SK-N-MC (cell line): ENCODE measurements at regions not wholly inside any gene's neighbourhood (a gene's known extent, or its start where the extent isn't known, plus 50 kb on each side); places are given as distances from the start of the nearest gene placed in this dataset.

ENCODE experiments used
- DNase-seq: peaks from one replicate; pipeline ENCODE4 v3.0.0-alpha.2; 2011; ENCODE audit warnings: low read depth, low spot score
- H3K27ac ChIP-seq: fragments of 200-600 bp; sonication (generic); 2 replicates; pipeline ENCODE4 v1.5.1; 2016; ENCODE audit warnings: mixed run types
- H3K36me3 ChIP-seq: fragments of 200-600 bp; sonication (generic); 2 replicates; pipeline ENCODE4 v1.6.1; 2017; ENCODE audit warnings: antibody characterized with exemption, low read length, mixed read lengths; ENCODE audit not compliant: insufficient read depth
- H3K4me3 ChIP-seq: fragments of 200-600 bp; sonication (generic); 2 replicates; pipeline ENCODE4 v1.5.1; 2016
- H3K9ac ChIP-seq: fragments of 200-600 bp; sonication (generic); 2 replicates; pipeline ENCODE4 v1.8.0; 2017; ENCODE audit warnings: mixed run types, mixed read lengths; ENCODE audit not compliant: insufficient read length
- H3K9me3 ChIP-seq: fragments of 200-600 bp; sonication (generic); 2 replicates; pipeline ENCODE4 v1.6.1; 2017; ENCODE audit warnings: low read depth, mild to moderate bottlenecking, antibody characterized with exemption, low read length, moderate library complexity, mixed read lengths
- EZH2 ChIP-seq: fragments of 200-600 bp; sonication (generic); IDR thresholded peaks from one replicate; pipeline ENCODE4 v1.6.1; 2017; ENCODE audit warnings: antibody characterized with exemption
- FOXP2 ChIP-seq: optimal IDR thresholded peaks from 2 replicates; pipeline ENCODE3; 2011; ENCODE audit warnings: mild to moderate bottlenecking, moderate library complexity; ENCODE audit not compliant: insufficient read depth; ENCODE audit errors: extremely low read length, control extremely low read depth
- POLR2AphosphoS5 ChIP-seq: IDR thresholded peaks from 2 replicates; pipeline ENCODE4 v1.6.1; 2012; ENCODE audit warnings: mild to moderate bottlenecking, low read depth, low read length, borderline replicate concordance

DNA sequence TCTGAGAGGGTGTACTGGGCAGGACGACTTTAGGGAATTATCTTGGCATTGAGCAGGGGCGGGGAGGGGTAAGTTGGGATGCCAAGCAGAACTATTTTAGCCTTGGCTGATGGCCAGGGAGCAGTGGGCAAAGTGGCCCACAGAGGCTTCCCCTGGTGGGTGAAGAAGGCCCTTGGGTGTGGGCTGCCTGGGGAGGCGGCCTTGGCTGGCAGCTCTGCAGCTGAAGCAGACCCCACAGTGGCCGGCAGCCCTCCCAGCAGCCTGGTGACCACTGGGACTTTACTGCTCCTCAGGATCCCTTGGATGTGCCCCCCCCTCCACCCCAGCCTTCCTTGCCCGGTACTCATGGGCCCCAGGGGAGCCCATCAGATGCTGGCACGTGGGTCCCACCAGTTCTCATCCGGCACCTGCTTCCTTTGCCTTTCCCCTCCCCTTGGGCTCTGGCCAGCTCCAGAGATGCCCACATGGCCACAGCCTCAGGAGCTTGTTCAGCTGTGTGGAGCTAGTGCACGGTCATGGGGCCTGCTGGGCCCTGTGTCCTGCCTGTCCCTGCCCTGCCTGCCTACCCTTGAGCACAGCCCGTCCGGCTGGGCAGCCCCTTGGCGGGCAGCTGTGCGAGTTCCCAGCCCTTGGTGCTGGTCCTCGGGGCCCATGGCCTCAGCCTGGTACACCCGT lies 122.1 kb upstream of the HS6ST1 start:
- TF ChIP-seq FOXP2 (no peak), POLR2AphosphoS5 (no peak), EZH2 (no peak)

DNA sequence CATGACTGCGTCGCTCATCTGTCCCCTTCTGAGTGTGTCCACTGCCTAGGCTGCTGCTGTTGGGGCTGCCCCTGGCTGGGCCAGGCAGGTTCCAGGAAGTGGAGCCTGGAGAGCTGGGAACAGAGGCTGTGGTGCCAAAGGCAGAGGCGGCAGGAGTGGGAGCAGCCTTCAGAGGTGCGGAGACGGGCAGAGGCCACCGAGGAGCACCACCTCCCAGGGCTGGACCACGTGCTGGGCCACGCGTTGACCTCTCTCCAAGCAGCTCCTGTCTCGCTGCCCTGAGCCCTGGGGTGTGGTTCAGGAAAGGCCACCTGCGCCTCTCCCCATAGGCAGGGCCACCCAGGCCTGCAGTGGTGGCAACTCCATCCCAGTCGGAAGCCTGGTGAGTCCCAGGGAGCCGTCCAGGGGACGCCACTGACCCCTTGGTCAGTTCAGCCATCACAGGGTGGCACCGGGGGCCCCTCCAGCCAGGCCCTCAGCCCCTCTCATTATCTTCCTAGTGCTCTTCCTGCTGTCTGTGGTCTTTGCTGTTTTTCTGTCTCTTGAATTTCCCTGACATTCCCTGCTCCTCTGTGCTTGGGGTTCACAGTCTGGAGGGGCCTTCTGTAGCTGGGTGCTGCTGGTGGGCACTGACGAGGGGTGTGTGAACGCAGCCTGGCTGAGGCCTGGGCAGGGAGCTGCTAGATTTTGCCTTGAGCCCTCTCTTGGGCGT lies 122.8 kb upstream of the HS6ST1 start:
- Histone ChIP-seq H3K9me3 (no peaks in the 10 kb centered on the region), H3K9ac (peak overlapping the region; percentile 45), H3K27ac (peak overlapping the region; percentile 89), H3K36me3 (no peaks in the 10 kb centered on the region), H3K4me3 (no peak overlapping the region)
- DNase-seq = no peak
- TF ChIP-seq FOXP2 (no peak), EZH2 (no peak)

More for the DNA sequence above, 122.1 kb upstream of the HS6ST1 start:
- Histone ChIP-seq H3K4me3 (no peak overlapping the region), H3K9me3 (no peaks in the 10 kb centered on the region), H3K27ac (no peak overlapping the region), H3K36me3 (no peaks in the 10 kb centered on the region), H3K9ac (no peak overlapping the region)
- DNase-seq = no peak

DNA sequence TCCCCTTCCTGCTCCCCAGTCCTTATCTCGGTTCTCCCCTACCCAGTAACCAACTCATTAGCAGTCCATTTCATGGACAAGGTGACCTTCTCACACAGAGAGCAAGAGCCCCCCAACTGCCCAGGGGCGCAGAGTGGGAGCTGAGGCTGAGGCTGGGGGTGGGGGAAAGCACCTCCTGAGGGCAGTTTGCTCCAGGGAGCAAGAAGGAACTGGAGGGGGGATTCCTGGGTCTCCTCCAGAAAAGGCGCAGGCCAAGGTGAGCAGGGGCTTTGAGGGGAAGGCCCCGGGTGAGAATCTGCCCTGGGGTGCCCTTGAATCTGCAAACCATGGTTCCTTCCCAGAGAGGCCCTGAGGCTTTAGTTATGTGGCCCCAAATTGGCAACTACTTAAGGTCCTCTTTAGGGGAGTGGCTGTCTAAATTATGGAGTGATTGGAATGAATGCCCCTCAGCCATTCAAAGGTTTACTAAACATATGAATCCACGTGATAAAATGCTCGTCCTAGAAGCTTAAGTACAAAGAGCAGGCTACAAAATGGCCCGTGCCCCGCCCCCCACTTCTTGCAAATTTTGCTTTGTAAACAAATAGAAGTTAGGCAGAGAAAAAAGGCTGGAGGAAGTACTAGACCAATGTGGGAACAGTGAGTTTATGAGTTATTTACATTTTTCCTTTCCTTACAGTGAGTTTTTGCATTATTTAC lies 123.5 kb upstream of the HS6ST1 start:
- peak overlapping the region; percentile 53 for H3K4me3 ChIP-seq
- TF ChIP-seq EZH2 (no peak), POLR2AphosphoS5 (no peak; the same call in 1 of the 2 replicates), FOXP2 (no peak)
- H3K9me3 ChIP-seq = no peaks in the 10 kb centered on the region
- peak overlapping the region; percentile 89 for H3K27ac ChIP-seq
- no peaks in the 10 kb centered on the region for H3K36me3 ChIP-seq
- peak overlapping the region; percentile 52 for H3K9ac ChIP-seq
- no peak for DNase-seq

DNA sequence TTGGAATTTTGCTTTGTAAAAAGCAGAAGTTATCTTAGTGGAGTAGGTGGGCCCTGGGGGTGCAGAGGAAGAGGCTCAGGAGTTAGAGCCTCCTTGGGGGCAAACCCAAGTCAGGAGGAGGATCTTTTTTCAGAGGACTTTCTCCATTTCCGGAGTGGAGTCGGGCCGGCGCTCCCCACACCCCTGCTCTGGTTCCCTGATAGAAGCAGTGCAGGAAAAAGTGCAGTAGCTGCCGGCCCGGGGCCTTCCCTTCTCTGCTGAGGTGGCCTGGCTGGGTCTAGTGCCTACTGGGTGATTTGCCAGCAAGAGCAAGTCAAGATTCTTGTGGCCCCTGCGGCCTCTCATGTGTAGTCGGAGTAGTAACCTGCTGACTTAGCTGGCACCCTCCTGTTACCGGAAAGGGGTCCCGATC lies 124.2 kb upstream of the HS6ST1 start:
- peak overlapping the region; percentile 53 for H3K4me3 ChIP-seq
- TF ChIP-seq POLR2AphosphoS5 (peak; percentile 36), EZH2 (no peak)
- peak overlapping the region; percentile 89 for H3K27ac ChIP-seq
- no peak for DNase-seq
- H3K9ac ChIP-seq = peak overlapping the region; percentile 52
- H3K9me3 ChIP-seq = no peaks in the 10 kb centered on the region
- H3K36me3 ChIP-seq = no peaks in the 10 kb centered on the region

DNA sequence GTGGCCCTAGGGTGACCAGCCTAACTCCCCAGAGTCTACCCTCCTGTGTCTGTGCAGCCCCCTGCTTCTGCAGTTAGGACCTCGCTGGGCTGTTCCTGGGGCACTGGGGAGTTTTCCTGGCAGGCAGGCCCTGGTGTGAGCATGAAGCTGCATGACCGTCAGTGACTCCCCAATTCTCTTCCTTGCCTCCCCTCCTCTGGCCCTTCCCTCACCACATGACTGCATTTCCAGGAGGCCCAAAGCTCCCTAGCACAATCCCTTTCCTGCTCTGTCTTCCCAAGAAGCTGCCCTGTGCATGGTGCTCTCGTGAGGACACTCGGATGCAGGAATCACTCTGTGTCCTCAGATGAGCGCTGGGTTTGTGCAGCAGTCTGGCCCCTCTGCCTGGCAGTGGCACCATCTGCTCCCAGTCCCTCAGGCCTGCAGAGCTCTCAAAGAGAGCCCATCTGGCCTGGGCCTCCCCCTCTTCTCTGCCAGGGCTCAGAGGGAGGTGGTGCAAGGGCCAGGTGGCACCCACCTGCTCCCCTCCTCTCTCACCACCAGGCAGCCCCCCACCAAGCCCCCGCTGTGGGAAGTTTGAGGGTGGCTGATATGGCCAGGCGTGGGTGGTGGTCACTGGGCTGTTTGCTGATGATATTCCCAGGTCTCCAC lies 125.6 kb upstream of the HS6ST1 start:
- H3K9me3 ChIP-seq = no peaks in the 10 kb centered on the region
- H3K4me3 ChIP-seq = no peak overlapping the region
- TF ChIP-seq EZH2 = no peak
- no peak for TF ChIP-seq POLR2AphosphoS5
- DNase-seq = no peak
- no peaks in the 10 kb centered on the region for H3K36me3 ChIP-seq
- no peak overlapping the region for H3K9ac ChIP-seq
- no peak overlapping the region for H3K27ac ChIP-seq

DNA sequence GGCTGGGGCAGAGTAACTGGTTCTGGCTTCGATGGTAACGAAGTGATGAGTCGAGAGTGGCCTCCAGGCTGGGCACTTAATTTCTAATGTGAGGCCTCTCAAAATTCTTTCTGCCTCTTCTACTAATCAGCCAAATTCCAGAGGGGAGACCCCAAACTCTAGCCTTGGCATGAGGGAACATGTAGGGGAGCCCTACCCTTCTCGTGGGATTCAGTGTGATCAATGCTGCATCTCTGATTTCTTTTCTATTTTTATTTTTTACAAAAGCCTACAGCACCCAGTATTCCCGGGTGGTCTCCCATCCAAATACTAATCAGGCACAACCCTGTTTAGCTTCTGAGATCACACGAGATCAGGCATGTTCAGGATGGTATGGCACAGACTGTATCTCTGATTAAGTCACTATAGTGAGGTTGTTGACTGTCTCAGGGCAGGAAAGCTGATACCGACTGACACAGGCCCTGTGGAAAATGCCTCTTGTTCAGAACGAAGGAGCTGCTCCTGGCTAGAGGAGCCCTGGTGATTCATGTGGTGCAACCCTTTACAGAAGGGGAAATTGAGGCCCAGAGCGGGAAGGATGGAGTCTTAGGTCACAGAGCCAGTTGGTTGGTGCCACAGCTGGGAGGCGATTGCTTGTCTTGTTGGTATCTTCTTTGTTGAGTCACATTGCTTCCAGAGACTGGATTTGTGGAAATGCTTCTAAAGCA lies 126.3 kb upstream of the HS6ST1 start:
- no peak overlapping the region for H3K4me3 ChIP-seq
- TF ChIP-seq POLR2AphosphoS5 = no peak
- no peak for TF ChIP-seq FOXP2
- no peak for TF ChIP-seq EZH2
- no peaks in the 10 kb centered on the region for H3K9me3 ChIP-seq
- peak overlapping the region; percentile 42 for H3K27ac ChIP-seq
- peak overlapping the region; percentile 41 for H3K9ac ChIP-seq
- H3K36me3 ChIP-seq = no peaks in the 10 kb centered on the region
- DNase-seq = no peak

DNA sequence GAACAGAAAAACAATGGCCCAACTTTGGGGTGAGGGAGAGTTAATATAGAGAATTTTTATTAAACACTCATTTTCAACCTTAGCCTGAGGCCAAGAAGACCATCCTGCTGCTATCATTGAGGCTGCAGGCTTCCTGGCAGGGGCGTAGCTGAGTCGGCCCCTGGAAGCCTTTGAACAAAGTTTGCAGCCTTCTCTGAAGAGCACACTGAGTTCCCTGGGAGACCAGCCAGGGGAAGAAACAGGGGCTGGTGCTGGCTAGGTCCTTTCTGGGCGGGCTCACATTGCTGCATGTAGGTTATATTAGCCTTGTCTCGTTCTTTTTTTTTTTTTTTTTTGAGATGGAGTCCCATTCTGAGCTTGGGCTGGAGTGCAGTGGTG lies 126.8 kb upstream of the HS6ST1 start:
- Histone ChIP-seq H3K4me3 (no peak overlapping the region), H3K36me3 (no peaks in the 10 kb centered on the region), H3K27ac (peak overlapping the region; percentile 42; the same call in 1 of the 2 replicates), H3K9me3 (no peaks in the 10 kb centered on the region), H3K9ac (peak overlapping the region; percentile 41)
- TF ChIP-seq EZH2 = no peak
- no peak for DNase-seq
